LNCaP clone FGC (cell line): ENCODE measurements at regions not wholly inside any gene's neighbourhood (a gene's known extent, or its start where the extent isn't known, plus 50 kb on each side); places are given as distances from the start of the nearest gene placed in this dataset.

Experiments used
- DNase-seq: peaks from one replicate; pipeline ENCODE4 v3.0.0-alpha.2; 2011; ENCODE audit warnings: low read depth
- H3K4me3 ChIP-seq: 2 replicates; pipeline ENCODE4 v1.5.1; 2011; ENCODE audit warnings: mild to moderate bottlenecking, low read depth, low read length, control low read depth
- TF ChIP-seq, protein P1 (sequence below): IDR thresholded peaks from 2 replicates; pipeline ENCODE4 v1.5.1; 2012; ENCODE audit warnings: mild to moderate bottlenecking; ENCODE audit not compliant: control insufficient read depth, insufficient read depth; ENCODE audit errors: extremely low read depth

DNA sequence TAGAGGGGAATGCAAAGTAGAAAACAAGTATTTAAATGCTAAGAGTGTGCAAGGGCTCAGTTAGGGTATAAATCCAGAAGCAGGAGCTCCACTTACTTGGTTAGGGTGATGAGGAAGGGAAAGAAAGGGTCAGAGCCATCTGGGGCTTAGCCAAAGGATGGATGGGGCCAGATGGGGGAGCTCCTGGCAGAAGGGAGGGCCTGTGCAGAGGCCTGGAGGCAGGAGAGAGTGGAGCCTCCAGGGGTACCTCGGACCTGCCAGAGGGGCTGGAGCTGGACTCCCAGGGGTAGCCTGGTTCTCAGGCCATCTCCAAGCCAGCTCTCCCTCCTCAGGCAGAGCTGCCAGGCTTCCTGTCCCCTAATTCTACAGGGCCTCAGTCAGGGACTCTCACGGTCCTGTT, 506.3 kb downstream of the SHQ1 start:
- no peak for DNase-seq
- H3K4me3 ChIP-seq: no peak overlapping the region
- TF ChIP-seq, protein P1, sequence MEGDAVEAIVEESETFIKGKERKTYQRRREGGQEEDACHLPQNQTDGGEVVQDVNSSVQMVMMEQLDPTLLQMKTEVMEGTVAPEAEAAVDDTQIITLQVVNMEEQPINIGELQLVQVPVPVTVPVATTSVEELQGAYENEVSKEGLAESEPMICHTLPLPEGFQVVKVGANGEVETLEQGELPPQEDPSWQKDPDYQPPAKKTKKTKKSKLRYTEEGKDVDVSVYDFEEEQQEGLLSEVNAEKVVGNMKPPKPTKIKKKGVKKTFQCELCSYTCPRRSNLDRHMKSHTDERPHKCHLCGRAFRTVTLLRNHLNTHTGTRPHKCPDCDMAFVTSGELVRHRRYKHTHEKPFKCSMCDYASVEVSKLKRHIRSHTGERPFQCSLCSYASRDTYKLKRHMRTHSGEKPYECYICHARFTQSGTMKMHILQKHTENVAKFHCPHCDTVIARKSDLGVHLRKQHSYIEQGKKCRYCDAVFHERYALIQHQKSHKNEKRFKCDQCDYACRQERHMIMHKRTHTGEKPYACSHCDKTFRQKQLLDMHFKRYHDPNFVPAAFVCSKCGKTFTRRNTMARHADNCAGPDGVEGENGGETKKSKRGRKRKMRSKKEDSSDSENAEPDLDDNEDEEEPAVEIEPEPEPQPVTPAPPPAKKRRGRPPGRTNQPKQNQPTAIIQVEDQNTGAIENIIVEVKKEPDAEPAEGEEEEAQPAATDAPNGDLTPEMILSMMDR: no peak

DNA sequence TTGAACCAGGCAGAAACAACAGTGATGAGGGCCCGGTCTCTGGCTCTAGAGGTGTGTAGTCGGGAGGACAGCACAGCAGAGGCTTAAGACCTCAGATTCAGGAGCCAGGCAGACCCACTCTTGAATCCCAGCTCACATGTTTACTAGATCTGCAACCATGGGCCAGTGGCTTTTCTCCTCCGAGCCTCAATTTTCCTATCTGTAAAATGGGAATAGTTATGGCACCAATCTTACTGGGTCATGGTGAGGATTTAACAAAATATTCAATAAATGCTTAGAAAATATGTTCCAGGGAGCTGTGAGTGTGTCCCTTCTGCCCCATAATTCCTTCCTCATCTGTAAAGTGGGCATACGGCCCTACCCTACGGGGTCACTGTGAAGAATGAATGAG, 506.9 kb downstream of the SHQ1 start:
- TF ChIP-seq, protein P1: no peak
- no peak for DNase-seq
- no peak overlapping the region for H3K4me3 ChIP-seq

DNA sequence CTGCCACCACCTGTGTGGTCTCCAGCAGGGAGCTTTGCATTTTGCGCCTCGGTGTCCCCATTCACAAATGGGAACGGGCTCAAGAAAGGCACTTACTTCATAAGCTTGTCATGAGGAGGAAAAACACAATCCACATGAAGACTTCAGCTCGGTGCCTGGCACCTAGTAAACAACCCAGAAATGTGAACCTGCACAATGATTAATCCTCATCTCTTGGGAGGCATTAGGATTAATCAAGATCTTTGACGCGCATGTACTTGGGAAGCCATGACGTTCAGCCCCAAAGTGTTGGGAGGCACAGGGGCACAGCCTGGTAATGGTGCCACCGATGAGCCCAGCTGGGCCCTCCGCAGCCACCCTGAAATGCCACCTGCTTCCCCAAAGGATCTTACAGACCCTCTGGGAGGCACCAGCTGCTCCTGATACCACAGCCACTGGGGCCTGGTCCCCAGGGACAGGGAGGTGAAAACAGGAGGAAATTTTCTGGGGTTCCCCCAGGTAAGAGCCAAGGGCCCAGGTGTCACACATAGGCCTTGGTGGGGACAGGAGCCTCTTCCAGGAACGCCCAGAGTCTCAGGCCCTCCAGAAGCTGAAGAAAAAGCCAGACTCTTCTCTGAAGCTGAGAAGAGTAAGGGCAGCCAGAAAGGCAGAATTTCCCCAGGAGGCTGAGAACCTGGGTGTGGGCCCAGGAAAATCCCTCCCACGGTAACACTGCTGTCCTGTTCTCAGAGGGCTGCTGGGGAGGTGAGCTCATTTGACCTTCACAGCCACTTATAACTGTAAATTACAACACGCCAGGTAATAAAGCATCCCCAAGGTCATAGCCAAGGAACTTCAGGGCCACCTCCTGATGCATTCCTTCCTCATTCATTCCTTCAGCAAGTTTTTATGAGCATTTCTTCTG, 507.5 kb downstream of the SHQ1 start:
- H3K4me3 ChIP-seq: no peak overlapping the region
- no peak for DNase-seq
- TF ChIP-seq, protein P1: no peak

DNA sequence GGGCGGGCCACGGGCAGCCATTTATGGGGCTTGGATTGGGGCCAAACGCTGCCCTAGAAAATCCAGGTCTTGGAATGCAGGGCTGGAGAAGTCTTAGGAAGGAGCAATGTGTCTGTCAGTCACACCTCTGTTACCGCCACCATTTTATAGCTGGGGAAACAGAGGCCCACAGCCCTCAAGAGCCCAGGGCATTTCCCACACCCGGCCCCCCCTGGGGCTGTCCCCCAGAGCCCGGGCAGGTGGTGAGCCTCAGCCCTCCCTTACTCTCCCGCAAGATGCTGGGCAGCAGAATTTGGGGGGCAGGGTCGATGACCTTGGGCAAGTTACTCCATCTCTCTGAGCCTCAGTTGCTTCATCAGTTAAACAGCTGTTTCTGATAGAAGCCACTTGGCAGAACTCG, 508.2 kb downstream of the SHQ1 start:
- H3K4me3 ChIP-seq: no peak overlapping the region
- DNase-seq: no peak
- TF ChIP-seq, protein P1: no peak

DNA sequence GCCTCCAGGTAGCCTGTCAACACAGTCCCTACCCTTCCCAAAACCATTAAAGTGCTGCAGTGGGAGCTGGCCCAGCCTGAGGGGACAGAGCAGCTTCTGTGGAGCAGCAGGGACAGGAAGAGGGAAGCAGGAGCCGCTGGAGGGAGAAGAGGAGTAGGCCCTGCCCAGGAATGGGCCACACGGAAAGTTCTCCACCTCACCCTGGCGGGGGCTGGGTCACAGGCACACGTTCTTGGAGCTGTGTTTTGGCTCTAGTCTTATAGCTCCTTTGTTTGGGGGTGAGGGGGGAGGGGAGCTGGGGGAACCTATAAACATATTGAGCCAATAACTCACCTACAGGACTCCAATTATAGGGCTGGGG, 508.6 kb downstream of the SHQ1 start:
- DNase-seq: no peak
- TF ChIP-seq, protein P1: no peak
- no peak overlapping the region for H3K4me3 ChIP-seq

DNA sequence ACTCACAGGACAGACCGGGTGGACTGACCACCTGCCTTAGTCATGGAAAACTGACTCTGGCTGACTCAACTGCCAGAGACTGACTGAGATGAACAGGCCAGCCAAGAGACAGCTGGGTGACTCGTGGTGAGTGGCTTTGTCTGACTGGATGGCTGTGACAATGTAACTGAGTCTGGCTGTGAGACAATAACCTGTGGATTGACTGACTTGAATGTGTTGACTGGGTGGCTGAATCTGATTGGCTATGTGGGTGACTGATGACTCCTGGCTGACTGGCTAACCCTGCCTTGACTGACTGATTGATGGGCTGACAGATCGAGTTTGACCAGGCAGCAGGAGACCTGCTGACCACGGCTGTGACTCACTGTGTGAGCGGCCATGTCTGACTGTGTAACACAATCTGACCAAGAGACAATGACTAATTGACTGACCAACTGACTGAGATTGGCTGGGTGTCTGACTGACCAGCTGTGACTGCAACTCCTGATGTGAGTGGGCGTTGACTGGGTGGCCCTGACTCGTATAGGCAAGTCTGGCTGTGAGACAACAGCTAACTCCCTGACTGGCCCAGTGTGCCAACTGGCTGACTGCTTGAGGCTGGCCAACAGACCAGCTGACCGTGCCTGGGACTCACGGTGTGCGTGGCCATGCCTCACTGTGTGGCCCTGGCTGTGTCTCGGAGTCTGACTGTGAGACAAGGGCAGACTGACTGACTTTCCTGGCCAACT, 509.1 kb downstream of the SHQ1 start:
- TF ChIP-seq, protein P1: no peak
- H3K4me3 ChIP-seq: no peak overlapping the region
- no peak for DNase-seq
